WTC11 (cell line): ENCODE measurements at regions not wholly inside any gene's neighbourhood (a gene's known extent, or its start where the extent isn't known, plus 50 kb on each side); places are given as distances from the start of the nearest gene placed in this dataset.
A peak's percentile ranks its signal among the peaks of the same experiment; 100 is the strongest.

Source experiments
- ATAC-seq: fragments of 200-7000 bp; cut with Tn5 transposase; 2 replicates; pipeline ENCODE4 v1.10.0; 2021; ENCODE audit warnings: mild to moderate bottlenecking, moderate library complexity
- CTCF ChIA-PET: fragments of 300-600 bp; sonication (Branson Sonifier 250); formaldehyde crosslinking; loops from one replicate; lab custom pipeline; 2021; ENCODE audit warnings: antibody characterized with exemption; lab: Charles Lee
- POLR2A ChIA-PET: fragments of 350-600 bp; sonication (Branson Sonifier 250); formaldehyde crosslinking; loops from one replicate; lab custom pipeline; 2021; ENCODE audit warnings: antibody characterized with exemption; lab: Charles Lee
- DNase-seq: peaks from one replicate; pipeline ENCODE4 v3.0.0; 2021; ENCODE audit warnings: low spot score
- H3K27ac Mint-ChIP-seq: 2 replicates; pipeline ENCODE4 v1.8.0; 2021; ENCODE audit warnings: mixed read lengths
- H3K27me3 Mint-ChIP-seq: 2 replicates; pipeline ENCODE4 v1.8.0; 2021; ENCODE audit warnings: low read depth, mild to moderate bottlenecking, moderate library complexity, mixed read lengths
- H3K36me3 Mint-ChIP-seq: 2 replicates; pipeline ENCODE4 v1.8.0; 2021; ENCODE audit warnings: mixed read lengths
- H3K4me1 Mint-ChIP-seq: 2 replicates; pipeline ENCODE4 v1.8.0; 2022; ENCODE audit warnings: mixed read lengths
- H3K4me3 Mint-ChIP-seq: 2 replicates; pipeline ENCODE4 v1.8.0; 2021; ENCODE audit warnings: mild to moderate bottlenecking, moderate library complexity, mixed read lengths
- H3K9me3 Mint-ChIP-seq: 2 replicates; pipeline ENCODE4 v1.8.0; 2021; ENCODE audit warnings: mixed read lengths
- ATF3 ChIP-seq: sonication (generic); formaldehyde crosslinking; conservative IDR thresholded peaks from 2 replicates; pipeline ENCODE4 v1.8.1; 2022; ENCODE audit warnings: mild to moderate bottlenecking, missing genetic modification reagents
- ATF6 ChIP-seq: sonication (generic); formaldehyde crosslinking; IDR thresholded peaks from 2 replicates; pipeline ENCODE4 v1.8.1; 2023; ENCODE audit warnings: mild to moderate bottlenecking, missing genetic modification reagents
- CREB1 ChIP-seq: sonication (generic); formaldehyde crosslinking; IDR thresholded peaks from 2 replicates; pipeline ENCODE4 v1.8.0; 2023; ENCODE audit warnings: mild to moderate bottlenecking, missing genetic modification reagents
- ELF4 ChIP-seq: sonication (generic); formaldehyde crosslinking; IDR thresholded peaks from 2 replicates; pipeline ENCODE4 v1.8.1; 2022; ENCODE audit warnings: low read depth, mild to moderate bottlenecking, moderate library complexity, missing genetic modification reagents
- ESRRA ChIP-seq: sonication (generic); formaldehyde crosslinking; IDR thresholded peaks from 2 replicates; pipeline ENCODE4 v1.8.1; 2022; ENCODE audit warnings: mild to moderate bottlenecking, missing genetic modification reagents, borderline replicate concordance
- MAX ChIP-seq: sonication (generic); formaldehyde crosslinking; IDR thresholded peaks from 2 replicates; pipeline ENCODE4 v1.8.0; 2022; ENCODE audit warnings: mild to moderate bottlenecking, missing genetic modification reagents
- NFATC4 ChIP-seq: fragments of 250-450 bp; sonication (Bioruptor Pico); IDR thresholded peaks from 2 replicates; pipeline ENCODE4 v1.9.0; 2021; ENCODE audit warnings: mild to moderate bottlenecking
- OVOL2 ChIP-seq: fragments of 250-450 bp; sonication (Bioruptor Pico); IDR thresholded peaks from 2 replicates; pipeline ENCODE4 v1.9.0; 2021; ENCODE audit warnings: mild to moderate bottlenecking, borderline replicate concordance
- PRRX2 ChIP-seq: fragments of 250-450 bp; sonication (Bioruptor Pico); IDR thresholded peaks from 2 replicates; pipeline ENCODE4 v1.8.0; 2021; ENCODE audit warnings: mild to moderate bottlenecking
- RORB ChIP-seq: fragments of 250-450 bp; sonication (Bioruptor Pico); IDR thresholded peaks from 2 replicates; pipeline ENCODE4 v1.9.0; 2021; ENCODE audit warnings: mild to moderate bottlenecking
- SOX15 ChIP-seq: fragments of 250-450 bp; sonication (Bioruptor Pico); IDR thresholded peaks from 2 replicates; pipeline ENCODE4 v1.9.0; 2021; ENCODE audit warnings: mild to moderate bottlenecking
- TP53 ChIP-seq: sonication (generic); formaldehyde crosslinking; IDR thresholded peaks from 2 replicates; pipeline ENCODE4 v1.8.1; 2023; ENCODE audit warnings: mild to moderate bottlenecking, missing genetic modification reagents
- ZNF219 ChIP-seq: sonication (generic); formaldehyde crosslinking; IDR thresholded peaks from 2 replicates; pipeline ENCODE4 v1.8.0; 2023; ENCODE audit warnings: missing genetic modification reagents, mild to moderate bottlenecking, borderline replicate concordance
- ZNF263 ChIP-seq: sonication (generic); formaldehyde crosslinking; IDR thresholded peaks from 2 replicates; pipeline ENCODE4 v1.8.1; 2022; ENCODE audit warnings: low read depth, mild to moderate bottlenecking, moderate library complexity, missing genetic modification reagents
- ZNF512 ChIP-seq: sonication (generic); formaldehyde crosslinking; IDR thresholded peaks from 2 replicates; pipeline ENCODE4 v1.8.1; 2022; ENCODE audit warnings: missing genetic modification reagents, borderline replicate concordance
- TF ChIP-seq, protein P1 (sequence below): sonication (generic); formaldehyde crosslinking; conservative IDR thresholded peaks from 2 replicates; pipeline ENCODE4 v1.8.1; 2023; ENCODE audit warnings: mild to moderate bottlenecking, low read depth, missing genetic modification reagents, moderate library complexity

DNA sequence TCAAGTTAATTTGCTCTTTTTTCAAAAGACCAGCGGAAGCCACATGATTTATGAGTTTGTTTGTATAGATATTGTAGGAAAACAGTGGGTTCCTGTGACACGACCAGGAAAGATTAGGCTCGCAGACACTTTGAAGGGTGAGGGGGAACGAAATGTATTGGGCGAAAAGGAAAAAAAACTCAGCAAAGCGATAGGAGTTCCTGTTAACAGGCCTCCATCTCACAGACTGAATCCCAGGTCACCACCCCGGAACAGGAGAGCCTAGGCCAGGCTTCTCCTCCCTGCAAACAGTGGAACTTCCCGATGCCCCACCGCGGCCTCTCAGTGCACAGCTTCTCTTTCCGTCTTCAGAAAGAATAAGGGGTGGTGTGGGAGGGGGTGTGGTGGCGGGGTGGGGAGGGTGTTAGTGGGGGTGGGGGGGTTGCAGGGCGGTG lies 181.8 kb upstream of the GPRIN3 start:
- TF ChIP-seq ATF3 (CRISPR knock-in tag) (no peak), MAX (CRISPR knock-in tag) (no peak), ZNF263 (CRISPR knock-in tag) (no peak), ZNF512 (no peak), OVOL2 (CRISPR knock-in tag) (no peak), ATF6 (CRISPR knock-in tag) (no peak)
- POLR2A ChIA-PET: no interaction called here
- H3K27me3 Mint-ChIP-seq: peaks cover 2% of the 10 kb centered on the region; the same call in 1 of the 2 replicates
- CTCF ChIA-PET: no interaction called here
- ATAC-seq (peak; percentile 81), DNase-seq (peak; percentile 46)
- no peak overlapping the region for H3K27ac Mint-ChIP-seq
- no peaks in the 10 kb centered on the region for H3K36me3 Mint-ChIP-seq
- H3K4me3 Mint-ChIP-seq: no peak overlapping the region
- peaks cover 5% of the 10 kb centered on the region for H3K9me3 Mint-ChIP-seq
- H3K4me1 Mint-ChIP-seq: peaks cover 31% of the 10 kb centered on the region

DNA sequence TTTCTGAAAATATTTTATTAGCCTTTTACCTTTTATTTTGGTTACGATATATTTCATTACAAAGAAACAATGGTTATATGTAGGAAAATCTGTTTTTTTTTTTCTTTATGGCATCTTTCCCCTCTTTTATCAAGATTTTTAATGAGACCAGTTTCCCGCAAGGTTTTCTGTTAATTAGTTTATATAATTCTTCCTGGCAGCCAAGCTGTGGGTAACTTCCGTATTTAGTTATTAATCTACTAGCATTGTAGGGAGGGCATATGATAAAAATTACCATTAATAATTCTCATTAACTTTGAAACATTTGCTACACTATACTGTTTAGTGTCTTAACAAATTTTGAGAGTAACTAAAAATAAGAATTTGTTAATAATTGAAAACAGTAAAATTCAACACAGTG lies 181.1 kb upstream of the GPRIN3 start:
- Mint-ChIP-seq H3K4me3 (no peak overlapping the region), H3K27me3 (peaks cover 2% of the 10 kb centered on the region; the same call in 1 of the 2 replicates), H3K36me3 (no peaks in the 10 kb centered on the region), H3K9me3 (peaks cover 5% of the 10 kb centered on the region), H3K27ac (no peak overlapping the region), H3K4me1 (peaks cover 31% of the 10 kb centered on the region)
- ChIA-PET POLR2A (no interaction called here), CTCF (no interaction called here)
- TF ChIP-seq ELF4 (CRISPR knock-in tag): no peak
- TF ChIP-seq TP53: no peak
- TF ChIP-seq NFATC4: no peak
- TF ChIP-seq, protein P1, sequence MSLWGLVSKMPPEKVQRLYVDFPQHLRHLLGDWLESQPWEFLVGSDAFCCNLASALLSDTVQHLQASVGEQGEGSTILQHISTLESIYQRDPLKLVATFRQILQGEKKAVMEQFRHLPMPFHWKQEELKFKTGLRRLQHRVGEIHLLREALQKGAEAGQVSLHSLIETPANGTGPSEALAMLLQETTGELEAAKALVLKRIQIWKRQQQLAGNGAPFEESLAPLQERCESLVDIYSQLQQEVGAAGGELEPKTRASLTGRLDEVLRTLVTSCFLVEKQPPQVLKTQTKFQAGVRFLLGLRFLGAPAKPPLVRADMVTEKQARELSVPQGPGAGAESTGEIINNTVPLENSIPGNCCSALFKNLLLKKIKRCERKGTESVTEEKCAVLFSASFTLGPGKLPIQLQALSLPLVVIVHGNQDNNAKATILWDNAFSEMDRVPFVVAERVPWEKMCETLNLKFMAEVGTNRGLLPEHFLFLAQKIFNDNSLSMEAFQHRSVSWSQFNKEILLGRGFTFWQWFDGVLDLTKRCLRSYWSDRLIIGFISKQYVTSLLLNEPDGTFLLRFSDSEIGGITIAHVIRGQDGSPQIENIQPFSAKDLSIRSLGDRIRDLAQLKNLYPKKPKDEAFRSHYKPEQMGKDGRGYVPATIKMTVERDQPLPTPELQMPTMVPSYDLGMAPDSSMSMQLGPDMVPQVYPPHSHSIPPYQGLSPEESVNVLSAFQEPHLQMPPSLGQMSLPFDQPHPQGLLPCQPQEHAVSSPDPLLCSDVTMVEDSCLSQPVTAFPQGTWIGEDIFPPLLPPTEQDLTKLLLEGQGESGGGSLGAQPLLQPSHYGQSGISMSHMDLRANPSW (CRISPR knock-in tag): no peak
- no peak for TF ChIP-seq ESRRA
- TF ChIP-seq RORB: no peak
- no peak for TF ChIP-seq CREB1
- no peak for TF ChIP-seq ZNF219 (CRISPR knock-in tag)
- TF ChIP-seq SOX15 (CRISPR knock-in tag): no peak
- TF ChIP-seq PRRX2 (CRISPR knock-in tag): no peak
- no peak for TF ChIP-seq MAX (CRISPR knock-in tag)
- ATAC-seq: no peak
- no peak for DNase-seq

DNA sequence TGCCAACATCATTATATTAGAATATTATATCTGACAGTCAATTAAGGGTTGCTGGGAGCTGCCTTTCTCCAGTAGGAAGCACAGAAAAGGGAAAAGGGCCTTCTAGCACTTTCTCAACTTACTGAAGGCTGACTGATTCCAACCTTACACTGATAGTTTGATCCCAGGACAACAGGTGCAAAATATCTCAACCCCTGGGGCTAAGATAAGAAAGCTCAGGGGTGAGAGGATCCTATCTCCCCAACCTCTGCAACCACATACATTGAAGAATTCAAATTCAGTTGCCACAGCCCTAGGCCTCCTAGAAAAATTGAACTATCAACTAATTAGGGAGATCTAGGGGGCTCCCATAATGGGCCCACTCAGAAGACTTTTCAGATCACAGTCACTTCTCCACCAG lies 179.1 kb upstream of the GPRIN3 start:
- DNase-seq: no peak
- peaks cover 2% of the 10 kb centered on the region; the same call in 1 of the 2 replicates for H3K27me3 Mint-ChIP-seq
- no peaks in the 10 kb centered on the region for H3K36me3 Mint-ChIP-seq
- ChIA-PET POLR2A (no interaction called here), CTCF (no interaction called here)
- no peak overlapping the region for H3K27ac Mint-ChIP-seq
- H3K4me3 Mint-ChIP-seq: no peak overlapping the region
- H3K4me1 Mint-ChIP-seq: peaks cover 15% of the 10 kb centered on the region
- TF ChIP-seq ATF3 (CRISPR knock-in tag): no peak
- TF ChIP-seq, all 79 proteins: peak for 0
- peaks cover 5% of the 10 kb centered on the region for H3K9me3 Mint-ChIP-seq
- no peak for ATAC-seq
